Endodermal cell (in vitro differentiated cells): ENCODE measurements at regions not wholly inside any gene's neighbourhood (a gene's known extent, or its start where the extent isn't known, plus 50 kb on each side); places are given as distances from the start of the nearest gene placed in this dataset.

Source experiments
- DNase-seq: peaks from one replicate; pipeline ENCODE4 v3.0.0-alpha.2; 2017
- H3K27ac ChIP-seq: 2 replicates; pipeline ENCODE4 v1.5.1; 2013; ENCODE audit warnings: mild to moderate bottlenecking, low read depth, low read length, moderate library complexity
- H3K27me3 ChIP-seq: 2 replicates; pipeline ENCODE4 v1.6.1; 2013; ENCODE audit warnings: mild to moderate bottlenecking, low read length, moderate library complexity; ENCODE audit not compliant: insufficient read depth, control insufficient read depth, poor library complexity, severe bottlenecking
- H3K36me3 ChIP-seq: 2 replicates; pipeline ENCODE4 v1.7.0; 2013; ENCODE audit warnings: mild to moderate bottlenecking, low read length, moderate library complexity; ENCODE audit not compliant: control insufficient read depth, insufficient read depth
- H3K4me1 ChIP-seq: one replicate; pipeline ENCODE4 v1.7.0; 2013; ENCODE audit warnings: low read length; ENCODE audit not compliant: control insufficient read depth, insufficient read depth
- H3K4me3 ChIP-seq: 2 replicates; pipeline ENCODE4 v1.5.1; 2013; ENCODE audit warnings: mild to moderate bottlenecking, low read length, moderate library complexity
- H3K9ac ChIP-seq: 2 replicates; pipeline ENCODE4 v1.6.1; 2013; ENCODE audit warnings: mild to moderate bottlenecking, low read length, moderate library complexity; ENCODE audit not compliant: poor library complexity, severe bottlenecking; ENCODE audit errors: extremely low read depth
- H3K9me3 ChIP-seq: 2 replicates; pipeline ENCODE4 v1.6.1; 2013; ENCODE audit warnings: mild to moderate bottlenecking, low read length, moderate library complexity; ENCODE audit not compliant: control insufficient read depth
- H3K27ac Mint-ChIP-seq: 2 replicates; pipeline ENCODE4 v1.8.0; 2020; ENCODE audit warnings: mixed read lengths
- H3K27me3 Mint-ChIP-seq: 2 replicates; pipeline ENCODE4 v1.8.0; 2021; ENCODE audit warnings: mild to moderate bottlenecking, mixed read lengths; ENCODE audit not compliant: insufficient read depth
- H3K36me3 Mint-ChIP-seq: 2 replicates; pipeline ENCODE4 v1.8.0; 2020; ENCODE audit warnings: low read depth, mixed read lengths
- H3K4me1 Mint-ChIP-seq: 2 replicates; pipeline ENCODE4 v1.8.0; 2020; ENCODE audit warnings: mixed read lengths
- H3K4me3 Mint-ChIP-seq: 2 replicates; pipeline ENCODE4 v1.8.0; 2020; ENCODE audit warnings: mild to moderate bottlenecking, moderate library complexity, mixed read lengths
- H3K9me3 Mint-ChIP-seq: 2 replicates; pipeline ENCODE4 v1.8.0; 2020; ENCODE audit warnings: mild to moderate bottlenecking, mixed read lengths
- CTCF ChIP-seq: fragments of 200-600 bp; sonication (generic); conservative IDR thresholded peaks from 2 replicates; pipeline ENCODE4 v1.5.0; 2021; ENCODE audit warnings: antibody characterized with exemption, mild to moderate bottlenecking
- WGBS, 2 experiments: methylation state at CpG; one replicate each; pipeline versions ENCODE4 v1.1.5 to v1.1.7; 2013; ENCODE audit warnings: missing lambda C conversion rate in 2 of 2, mixed read lengths in 1 of 2; ENCODE audit not compliant: insufficient coverage in 1 of 2, insufficient read length in 1 of 2; 5-methylcytosine and 5-hydroxymethylcytosine counted together

DNA sequence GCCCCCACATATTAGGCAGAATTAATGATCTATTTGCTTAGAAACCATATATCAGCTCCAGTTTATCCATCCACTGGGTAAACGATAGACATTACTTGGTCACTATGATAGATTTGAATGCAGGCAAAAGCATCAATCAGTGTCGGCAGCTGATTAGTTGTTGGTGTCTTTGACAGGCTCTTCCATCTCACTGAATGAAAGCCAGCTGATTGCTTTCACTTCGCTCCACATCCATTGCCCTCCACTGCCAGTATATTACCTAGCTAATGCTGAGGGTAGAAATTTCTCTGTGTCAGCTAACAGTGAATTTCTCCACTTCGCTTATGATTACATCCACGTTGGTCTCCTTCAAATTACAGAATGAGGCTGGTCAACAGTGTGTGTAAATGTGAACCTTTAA is 821.3 kb upstream of the TYRP1 start:
- no peaks in the 10 kb centered on the region for H3K4me1 ChIP-seq
- no peak overlapping the region for H3K27ac Mint-ChIP-seq
- H3K4me1 Mint-ChIP-seq = no peaks in the 10 kb centered on the region
- no peak overlapping the region for H3K4me3 ChIP-seq
- H3K36me3 ChIP-seq = no peaks in the 10 kb centered on the region
- no peak overlapping the region for H3K4me3 Mint-ChIP-seq
- no peak overlapping the region for H3K27ac ChIP-seq
- H3K36me3 Mint-ChIP-seq = no peaks in the 10 kb centered on the region
- H3K27me3 ChIP-seq = no peaks in the 10 kb centered on the region
- TF ChIP-seq CTCF = no peak
- DNase-seq = no peak
- no peaks in the 10 kb centered on the region for H3K9me3 Mint-ChIP-seq
- no peaks in the 10 kb centered on the region for H3K9me3 ChIP-seq
- 78 to 90% methylated on average over 3 to 5 of the region's 5 CpGs for WGBS, 2 experiments
- no peak overlapping the region for H3K9ac ChIP-seq
- H3K27me3 Mint-ChIP-seq = no peaks in the 10 kb centered on the region

DNA sequence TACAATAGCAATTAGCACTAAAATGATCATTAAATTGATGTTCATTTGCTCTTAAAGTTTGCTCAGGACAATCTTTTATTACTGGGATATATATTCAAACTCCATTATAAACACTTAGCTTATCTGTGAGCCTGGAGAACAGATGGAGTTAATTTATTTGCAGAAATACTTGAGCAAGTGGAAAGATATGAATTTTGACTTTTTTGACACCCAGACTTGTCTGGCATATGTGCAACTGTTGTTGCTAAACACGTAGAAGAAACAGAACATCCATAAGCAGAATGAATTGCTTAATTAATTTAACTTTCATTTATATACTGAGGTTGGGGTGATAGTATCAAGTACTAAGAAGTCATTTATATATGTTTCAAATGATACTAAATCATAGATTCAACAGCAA is 820.7 kb upstream of the TYRP1 start:
- no peak for TF ChIP-seq CTCF
- H3K27me3 ChIP-seq = no peaks in the 10 kb centered on the region
- H3K4me3 Mint-ChIP-seq = no peak overlapping the region
- no peak overlapping the region for H3K27ac ChIP-seq
- H3K9me3 ChIP-seq = no peaks in the 10 kb centered on the region
- no peaks in the 10 kb centered on the region for H3K27me3 Mint-ChIP-seq
- no peak overlapping the region for H3K9ac ChIP-seq
- WGBS, 2 experiments = 91 to 100% methylated on average over 1 of the region's 1 CpG
- H3K36me3 Mint-ChIP-seq = no peaks in the 10 kb centered on the region
- H3K27ac Mint-ChIP-seq = no peak overlapping the region
- DNase-seq = no peak
- H3K4me1 Mint-ChIP-seq = no peaks in the 10 kb centered on the region
- no peaks in the 10 kb centered on the region for H3K9me3 Mint-ChIP-seq
- no peaks in the 10 kb centered on the region for H3K36me3 ChIP-seq
- no peaks in the 10 kb centered on the region for H3K4me1 ChIP-seq
- H3K4me3 ChIP-seq = no peak overlapping the region

GRCh38 chr9:11874414-11874813 is 818.8 kb upstream of the TYRP1 start:
- Mint-ChIP-seq H3K4me1 (no peaks in the 10 kb centered on the region), H3K4me3 (no peak overlapping the region), H3K36me3 (no peaks in the 10 kb centered on the region), H3K27me3 (no peaks in the 10 kb centered on the region), H3K9me3 (no peaks in the 10 kb centered on the region), H3K27ac (no peak overlapping the region)
- Histone ChIP-seq H3K4me3 (no peak overlapping the region), H3K27ac (no peak overlapping the region), H3K4me1 (no peaks in the 10 kb centered on the region), H3K9me3 (no peaks in the 10 kb centered on the region), H3K36me3 (no peaks in the 10 kb centered on the region), H3K27me3 (no peaks in the 10 kb centered on the region), H3K9ac (no peak overlapping the region)
- no peak for DNase-seq
- TF ChIP-seq CTCF = no peak
- WGBS, 2 experiments = 88 to 92% methylated on average over 2 of the region's 2 CpGs
